ENCODE measurements at regions not wholly inside any gene's neighbourhood (a gene's known extent, or its start where the extent isn't known, plus 50 kb on each side); places are given as distances from the start of the nearest gene placed in this dataset.
"Not testable (repeated sequence)": the region's sequence is repeated elsewhere in the genome, so short reads cannot be mapped to it uniquely, and the experiment has no call there.

DNA sequence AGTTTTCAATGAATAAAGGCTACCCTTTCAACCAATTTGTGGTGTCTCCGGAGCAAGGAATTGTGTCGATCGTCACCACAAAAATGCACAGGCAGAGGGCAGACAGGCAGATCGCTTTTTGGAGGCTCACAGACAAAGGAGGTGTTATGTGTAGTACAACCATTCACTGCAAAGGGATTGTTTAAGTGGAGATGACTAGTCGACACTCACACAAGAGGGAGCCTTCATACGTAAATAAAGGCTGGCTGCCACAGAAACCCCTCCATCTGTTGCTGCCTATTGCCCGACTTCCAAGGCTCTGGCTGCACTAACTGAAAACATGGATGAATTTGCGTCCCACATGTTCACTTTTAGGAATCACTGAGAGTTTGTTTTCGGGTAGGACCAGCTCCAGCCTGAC, 281.1 kb downstream of the NKX6-1 start:
- no peak for DNase-seq

DNA sequence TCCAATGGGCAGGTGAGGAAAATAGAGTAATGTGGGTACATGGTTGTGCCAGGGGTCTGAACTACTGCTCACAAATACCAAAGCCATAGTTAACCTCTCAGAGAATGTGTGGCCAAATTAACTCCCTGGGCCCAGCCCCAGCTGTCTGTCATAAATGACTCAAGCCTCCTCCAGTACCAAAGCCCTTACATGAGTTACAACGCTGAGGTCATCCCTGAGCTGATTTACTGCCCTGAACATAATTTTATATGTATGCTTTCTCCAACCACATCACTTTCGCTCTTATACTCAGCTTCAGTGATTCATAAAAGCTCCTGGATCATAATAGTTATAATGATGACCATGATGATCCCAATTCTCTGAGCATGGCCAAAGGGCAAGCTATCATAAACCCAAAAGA, 283.9 kb downstream of the NKX6-1 start:
- DNase-seq = no peak

DNA sequence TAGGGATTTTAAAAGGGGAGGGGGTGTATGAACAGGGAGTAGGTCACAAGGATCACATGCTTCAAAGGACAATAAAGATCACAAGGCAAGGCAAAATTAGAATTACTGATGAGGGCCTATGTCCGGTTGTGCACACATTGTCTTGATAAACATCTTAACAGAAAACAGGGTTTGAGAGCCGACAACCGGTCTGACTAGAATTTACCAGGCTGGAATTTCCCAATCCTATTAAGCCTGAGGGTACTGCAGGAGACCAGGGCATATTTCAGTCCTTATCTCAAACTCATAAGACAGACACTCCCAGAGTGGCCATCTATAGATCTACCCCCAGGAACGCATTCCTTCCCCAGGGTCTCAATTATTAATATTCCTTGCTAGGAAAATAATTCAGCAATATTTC, 292.9 kb downstream of the NKX6-1 start:
- not testable (repeated sequence) for DNase-seq

DNA sequence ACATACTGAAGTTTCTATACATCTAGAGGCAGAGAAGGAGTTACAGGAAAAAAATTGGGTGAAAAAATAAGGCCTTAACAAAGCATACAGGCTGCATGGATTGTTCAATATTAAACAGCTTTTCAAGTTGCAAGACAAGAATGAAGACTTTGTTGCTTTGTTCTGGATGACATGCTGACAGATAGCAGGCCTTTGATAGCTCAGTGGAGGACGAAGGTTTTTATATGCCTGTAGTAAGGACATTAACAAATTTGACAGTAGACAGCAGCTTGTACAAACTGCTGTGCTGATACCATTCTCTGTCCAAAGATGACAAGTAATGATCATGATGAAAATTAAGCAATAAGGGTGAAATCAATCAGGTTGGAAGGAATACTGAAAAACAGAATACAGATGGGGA, 309.9 kb downstream of the NKX6-1 start:
- DNase-seq = no peak

DNA sequence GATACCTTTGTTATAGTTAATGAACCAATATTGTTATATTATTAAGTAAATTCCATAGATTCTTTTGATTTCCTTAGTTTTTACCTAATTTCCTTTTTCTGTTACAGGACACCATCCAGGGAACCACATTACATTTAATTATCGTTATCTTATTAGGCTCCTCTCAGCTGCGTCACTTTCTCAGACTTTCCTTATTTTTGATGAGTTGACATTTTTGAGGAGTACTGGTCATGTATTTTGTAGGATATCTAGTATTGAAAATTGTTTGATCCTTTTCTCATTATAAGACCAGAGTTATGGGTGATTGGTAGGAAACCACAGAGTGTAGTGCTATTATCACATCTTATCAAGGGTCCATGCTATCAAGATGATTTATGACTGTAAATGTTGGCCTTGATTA, 319.7 kb downstream of the NKX6-1 start:
- DNase-seq = no peak

DNA sequence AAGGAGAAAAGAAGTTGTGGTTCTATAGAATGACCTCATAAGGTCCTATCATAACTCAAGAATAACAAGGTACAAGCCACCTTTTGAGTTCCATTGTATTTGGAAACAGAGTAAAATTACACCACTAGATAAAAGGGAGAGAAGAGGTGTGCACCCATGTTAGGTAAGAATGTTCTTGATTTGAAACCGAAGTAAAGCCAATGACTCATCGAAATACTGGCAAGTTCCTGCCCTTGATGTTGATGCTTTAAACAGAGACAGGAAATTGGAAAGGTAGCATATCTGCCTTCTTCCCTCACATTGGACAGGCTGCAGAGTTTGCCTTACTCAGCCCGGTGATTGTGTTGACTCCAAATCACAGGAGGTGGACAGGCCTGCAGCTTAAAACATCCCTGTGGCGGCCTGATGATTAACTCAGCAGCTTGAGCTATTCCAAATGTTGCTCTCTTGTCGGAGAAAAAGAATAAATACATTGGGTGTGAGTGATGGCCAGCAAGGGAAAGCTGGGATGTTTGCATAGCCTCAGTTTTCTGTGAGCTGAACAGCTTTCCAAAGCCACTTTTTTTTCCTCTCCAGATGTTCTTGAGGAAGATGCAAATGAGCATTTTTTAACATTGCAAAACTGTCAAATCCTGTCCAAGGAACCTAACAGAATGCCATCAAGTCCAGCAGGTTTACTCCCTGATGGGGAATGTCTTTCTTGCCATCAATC, 321.1 kb downstream of the NKX6-1 start:
- peak; percentile 23 for DNase-seq

DNA sequence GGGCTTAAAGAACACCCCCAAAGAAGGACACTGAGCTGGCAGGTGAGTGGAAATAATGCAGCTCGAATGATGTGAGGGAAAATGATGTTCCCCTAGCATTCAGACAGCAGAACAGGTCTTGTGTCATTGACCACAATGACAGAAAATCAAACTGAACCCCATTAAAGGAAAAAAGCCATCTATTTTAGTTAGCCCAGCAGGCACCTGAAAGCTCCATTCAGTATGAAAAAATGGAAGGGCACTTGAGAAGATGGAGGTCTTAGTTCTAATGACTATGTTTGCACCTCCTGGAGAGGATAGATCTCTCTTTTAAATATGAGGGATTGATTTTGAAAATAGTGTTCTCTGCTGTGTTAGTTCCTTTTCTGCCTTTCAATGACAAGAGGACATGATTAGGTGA, 323.1 kb downstream of the NKX6-1 start:
- DNase-seq = no peak

DNA sequence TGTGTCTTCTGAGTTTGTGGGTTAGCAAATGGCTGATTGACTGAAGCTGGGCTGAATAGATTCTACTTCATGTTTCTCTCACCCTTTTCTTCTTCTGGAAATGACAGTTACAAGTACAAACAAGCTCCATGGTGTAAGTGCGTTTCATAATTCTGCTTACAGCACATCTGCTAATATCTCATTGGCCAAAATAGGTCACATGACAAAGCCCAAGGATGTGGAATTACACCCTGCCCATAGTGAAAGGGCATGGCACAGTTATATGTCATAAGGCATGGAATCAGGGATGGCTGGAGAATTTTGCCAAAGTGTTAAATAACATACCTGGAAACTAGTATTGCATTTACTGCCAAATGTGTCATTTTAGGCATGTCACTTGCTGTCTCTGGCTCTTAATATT, 327.2 kb downstream of the NKX6-1 start:
- no peak for DNase-seq

DNA sequence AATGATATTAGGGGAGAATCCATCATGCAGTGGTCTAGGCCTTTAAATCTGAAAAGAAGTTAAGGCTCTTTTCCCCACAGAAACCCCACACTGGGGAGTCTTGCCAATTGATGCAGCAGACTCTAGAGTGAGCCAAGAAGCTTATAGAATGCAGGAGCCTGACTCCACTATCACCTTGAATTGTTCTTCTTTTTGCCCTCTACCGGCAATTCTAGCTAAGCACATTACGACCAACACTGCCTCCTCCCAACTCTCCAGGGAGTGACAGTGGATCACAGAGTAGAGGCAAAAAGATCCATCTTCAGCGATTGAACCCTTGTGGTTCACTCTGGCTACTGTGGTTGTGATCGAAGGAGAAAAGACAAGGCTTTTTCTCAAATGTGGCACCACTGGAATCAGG, 331.5 kb downstream of the NKX6-1 start:
- no peak for DNase-seq

DNA sequence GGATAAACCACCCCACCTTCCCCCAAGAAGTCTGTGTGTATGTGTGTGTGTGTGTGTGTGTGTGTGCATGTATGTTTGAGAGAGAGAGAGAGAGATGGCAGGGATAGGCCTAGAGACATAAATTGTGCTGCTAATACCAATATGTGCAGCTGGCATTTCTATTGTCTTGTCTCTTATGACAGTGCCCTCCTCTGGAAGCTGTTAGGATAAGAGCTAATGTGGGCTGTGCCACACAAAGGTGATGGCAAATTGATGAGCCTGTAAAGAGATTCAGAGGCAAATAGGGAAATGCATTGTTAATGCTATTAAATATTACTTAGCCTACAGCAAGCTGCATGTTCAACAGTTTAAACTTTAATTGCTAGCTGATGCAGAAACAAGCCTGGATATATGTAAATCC, 332.0 kb downstream of the NKX6-1 start:
- DNase-seq = no peak

DNA sequence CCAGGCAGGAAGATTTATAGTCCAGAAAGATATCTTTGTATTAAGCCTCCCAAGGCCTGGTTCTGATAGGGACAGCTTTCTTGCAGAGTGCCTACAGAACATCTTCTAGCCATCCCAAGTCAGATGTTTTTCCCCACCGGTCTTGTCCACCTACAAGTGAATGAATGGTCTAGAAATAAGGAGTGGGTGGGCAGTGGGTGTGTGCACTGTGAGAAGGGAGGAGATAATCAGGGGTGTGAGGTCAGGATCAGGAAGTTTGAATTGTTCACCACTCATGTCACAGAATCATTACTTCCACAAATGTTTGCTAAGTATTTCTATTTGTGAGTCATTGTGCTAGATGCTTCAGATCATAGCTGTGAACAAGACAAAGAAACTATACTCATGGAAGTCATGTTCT, 332.6 kb downstream of the NKX6-1 start:
- no peak for DNase-seq

DNA sequence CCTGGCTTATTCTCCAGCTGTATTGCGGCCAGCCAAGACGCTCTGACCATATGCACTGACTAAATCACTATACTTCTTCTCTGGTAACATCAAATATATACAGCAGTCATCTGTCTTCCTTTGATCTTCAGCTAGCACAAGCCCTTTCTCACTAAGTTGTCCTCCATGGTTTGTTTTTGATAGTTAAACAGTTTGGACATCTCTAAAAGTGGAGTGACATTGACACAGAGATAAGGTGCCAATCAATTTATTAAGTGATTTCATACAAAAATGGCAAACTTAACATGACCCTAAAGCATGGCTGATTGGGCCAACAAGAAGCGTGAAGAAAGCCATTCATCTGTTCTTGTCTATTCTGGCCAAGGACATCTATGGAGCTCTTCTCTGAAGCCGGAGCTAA, 334.9 kb downstream of the NKX6-1 start:
- DNase-seq = no peak

DNA sequence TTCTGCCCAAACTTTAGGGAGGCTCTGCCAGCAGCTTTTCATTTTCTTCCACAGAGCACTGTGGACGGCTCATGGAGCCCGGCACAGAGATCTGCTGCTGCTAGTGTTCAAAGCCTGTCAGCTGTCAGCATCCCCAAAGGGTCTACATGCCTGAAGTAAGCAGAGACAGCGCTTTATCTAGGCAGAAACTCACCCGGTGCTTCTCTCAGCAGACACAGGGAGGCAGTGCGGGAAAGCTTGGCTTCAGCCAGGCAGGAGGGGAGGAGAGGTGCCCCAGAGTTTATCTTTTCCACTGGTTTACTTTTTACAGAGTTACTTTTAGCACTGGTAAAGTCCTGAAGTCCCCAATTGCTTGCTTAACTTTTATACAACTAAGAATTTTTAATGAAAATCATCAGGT, 339.3 kb downstream of the NKX6-1 start:
- peak; percentile 26 for DNase-seq

DNA sequence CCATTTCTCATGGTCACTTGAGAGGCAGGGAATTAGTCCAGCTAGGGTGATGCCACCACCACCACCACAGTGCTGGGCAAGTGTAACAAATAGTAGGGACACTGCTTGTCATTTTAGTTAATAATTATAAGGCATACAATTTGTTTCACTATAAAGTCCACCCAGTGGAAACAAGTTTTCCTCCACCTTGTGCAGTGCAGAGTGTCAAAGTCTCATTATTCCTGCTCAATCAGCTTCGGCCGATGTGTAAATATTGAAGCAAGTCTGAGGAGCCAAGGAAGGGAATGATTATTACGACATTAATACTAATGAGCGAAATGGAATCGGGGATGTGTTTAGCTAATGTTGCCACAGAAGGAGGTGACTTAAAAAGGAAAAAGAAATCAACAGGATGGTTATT, 340.4 kb downstream of the NKX6-1 start:
- DNase-seq = no peak

DNA sequence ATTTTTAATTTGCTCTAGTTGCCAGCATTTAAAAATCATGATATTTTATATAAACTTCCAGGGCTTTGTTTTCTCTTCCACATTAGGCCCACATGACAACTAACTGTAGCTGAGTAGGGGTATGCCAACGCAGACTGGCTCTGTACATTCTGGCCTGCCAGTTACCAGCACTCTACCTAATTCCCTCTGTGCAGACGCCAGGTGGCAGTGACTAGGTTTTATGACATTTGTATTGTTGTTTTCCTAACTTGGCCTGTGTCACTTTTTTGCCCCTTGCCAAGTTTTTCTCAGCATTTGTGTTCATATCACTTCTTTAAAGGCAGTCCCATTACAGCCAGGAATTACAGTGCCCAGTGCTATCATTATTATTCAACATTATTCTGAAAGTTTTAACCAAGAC, 347.5 kb downstream of the NKX6-1 start:
- DNase-seq = no peak

DNA sequence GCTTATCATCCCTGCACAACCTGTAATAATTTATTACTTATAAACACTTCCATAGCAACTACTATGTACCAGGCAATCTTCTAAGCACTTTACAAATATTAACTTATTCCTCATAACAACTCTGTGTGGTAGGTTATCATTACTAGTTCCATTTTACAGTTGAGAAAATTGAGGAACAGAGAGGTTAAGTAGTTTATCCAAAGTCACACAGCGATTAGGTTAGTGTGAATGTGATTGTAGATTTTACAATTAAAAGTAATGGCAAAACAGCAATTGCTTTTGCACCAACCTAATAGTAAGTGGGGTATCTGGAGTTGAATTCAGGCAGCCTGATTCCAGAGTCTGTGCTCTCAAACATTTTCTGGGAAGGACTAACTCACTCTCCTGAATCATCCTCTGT, 348.9 kb downstream of the NKX6-1 start:
- DNase-seq = no peak

DNA sequence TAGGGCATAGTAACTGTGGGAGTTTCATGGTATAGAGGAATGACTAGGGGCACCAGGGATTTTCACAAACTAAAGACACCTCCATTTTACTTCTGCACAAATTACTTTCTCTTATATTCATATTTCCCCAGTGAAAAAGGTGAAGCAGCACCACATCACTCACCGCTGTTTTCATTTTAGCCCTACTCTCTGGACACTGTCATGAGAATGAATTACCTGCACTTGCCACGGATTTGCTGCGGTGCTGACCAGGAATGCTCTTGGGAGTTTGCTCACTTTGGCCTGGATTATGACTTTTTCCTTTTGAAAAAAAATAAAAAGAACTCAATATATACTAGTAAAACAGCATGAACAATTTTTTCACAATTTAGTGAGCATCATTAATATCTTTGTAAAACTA, 351.3 kb downstream of the NKX6-1 start:
- DNase-seq = no peak

DNA sequence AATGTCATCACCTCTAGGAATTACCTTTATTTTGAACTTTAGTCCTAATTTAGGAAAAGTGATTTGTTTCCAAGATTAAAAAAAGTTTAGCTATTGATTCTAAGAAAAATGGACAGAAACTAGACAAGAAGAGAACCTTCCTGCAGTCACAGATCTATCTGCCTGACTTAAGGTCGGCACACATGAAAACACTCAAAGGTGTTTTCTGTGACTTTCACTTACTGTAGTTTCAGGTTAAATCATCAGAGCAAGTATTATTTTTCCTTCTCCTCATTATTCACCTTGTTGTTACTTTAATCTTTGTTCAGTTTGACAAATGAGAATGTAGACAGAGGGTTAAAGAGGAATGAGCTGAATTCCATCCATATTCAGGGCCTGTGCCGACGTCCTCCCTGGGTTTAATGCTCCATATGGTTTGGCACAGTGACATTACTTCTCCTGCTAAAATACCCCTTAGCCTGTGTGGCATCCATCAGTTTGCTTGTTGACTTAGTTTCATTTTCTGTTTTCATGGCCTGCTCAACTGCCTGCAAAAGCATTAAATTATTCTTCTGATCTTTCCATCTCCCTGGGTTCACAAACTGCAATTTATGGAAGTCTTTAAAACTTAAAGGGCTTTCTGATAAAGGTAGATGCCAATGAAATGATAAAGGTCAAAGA, 352.7 kb downstream of the NKX6-1 start:
- DNase-seq = no peak

DNA sequence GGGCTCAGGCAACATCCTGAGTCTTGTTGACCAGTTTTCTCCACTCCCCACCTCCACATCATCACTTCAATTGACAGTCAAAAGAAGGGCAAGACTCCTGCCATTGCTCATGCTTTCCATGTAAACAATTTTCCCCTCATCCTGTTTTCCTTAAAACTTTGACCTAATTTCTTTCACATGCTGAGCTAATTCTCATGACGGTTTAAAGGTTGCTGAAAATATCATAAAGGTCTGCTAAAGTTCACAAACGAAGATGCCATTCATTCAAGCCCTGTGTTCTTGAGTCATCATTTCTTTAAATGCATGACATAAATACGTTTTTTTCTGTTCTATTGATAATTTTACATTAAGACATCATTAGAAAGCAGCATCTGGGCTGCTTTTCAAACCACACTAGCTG, 353.9 kb downstream of the NKX6-1 start:
- no peak for DNase-seq

DNA sequence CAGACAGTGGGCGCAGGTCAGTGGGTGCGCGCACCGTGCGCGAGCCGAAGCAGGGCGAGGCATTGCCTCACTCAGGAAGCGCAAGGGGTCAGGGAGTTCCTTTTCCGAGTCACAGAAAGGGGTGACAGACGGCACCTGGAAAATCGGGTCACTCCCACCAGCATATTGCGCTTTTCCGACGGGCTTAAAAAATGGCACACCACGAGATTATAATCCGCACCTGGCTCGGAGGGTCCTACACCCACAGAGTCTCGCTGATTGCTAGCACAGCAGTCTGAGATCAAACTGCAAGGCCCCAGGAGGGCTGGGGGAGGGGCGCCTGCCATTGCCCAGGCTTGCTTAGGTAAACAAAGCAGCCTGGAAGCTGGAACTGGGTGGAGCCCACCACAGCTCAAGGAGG, 372.2 kb downstream of the NKX6-1 start:
- not testable (repeated sequence) for DNase-seq

DNA sequence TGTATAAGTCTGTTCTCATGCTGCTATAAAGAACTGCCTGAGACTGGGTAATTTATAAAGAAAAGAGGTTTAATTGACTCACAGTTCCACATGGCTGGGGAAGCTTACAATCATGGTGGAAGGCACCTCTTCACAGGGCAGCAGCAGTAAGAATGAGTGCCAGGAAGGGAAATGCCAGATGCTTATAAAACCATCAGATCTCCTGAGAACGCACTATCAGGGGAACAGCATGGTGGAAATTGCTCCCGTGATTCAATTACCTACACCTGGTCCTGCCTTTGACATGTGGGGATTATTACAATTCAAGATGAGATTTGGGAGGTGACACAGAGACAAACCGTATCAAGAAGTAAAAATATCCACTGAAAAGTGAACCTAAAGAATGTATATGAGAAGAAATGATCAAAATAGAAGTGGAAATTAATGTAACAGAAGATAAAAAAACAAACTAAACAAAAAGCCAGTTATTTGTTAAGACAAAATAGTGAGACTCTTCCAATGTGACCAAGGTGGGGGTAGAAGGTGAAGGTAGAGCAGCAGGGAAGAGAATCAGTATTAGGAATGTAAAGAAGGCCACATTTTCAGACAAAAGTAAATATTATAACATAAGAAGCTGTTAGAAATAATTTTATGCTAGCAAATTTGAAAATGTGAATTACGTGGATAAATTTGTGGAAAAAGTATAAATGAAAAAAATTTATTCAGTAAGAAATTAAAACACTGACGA, 372.9 kb downstream of the NKX6-1 start:
- no peak for DNase-seq

DNA sequence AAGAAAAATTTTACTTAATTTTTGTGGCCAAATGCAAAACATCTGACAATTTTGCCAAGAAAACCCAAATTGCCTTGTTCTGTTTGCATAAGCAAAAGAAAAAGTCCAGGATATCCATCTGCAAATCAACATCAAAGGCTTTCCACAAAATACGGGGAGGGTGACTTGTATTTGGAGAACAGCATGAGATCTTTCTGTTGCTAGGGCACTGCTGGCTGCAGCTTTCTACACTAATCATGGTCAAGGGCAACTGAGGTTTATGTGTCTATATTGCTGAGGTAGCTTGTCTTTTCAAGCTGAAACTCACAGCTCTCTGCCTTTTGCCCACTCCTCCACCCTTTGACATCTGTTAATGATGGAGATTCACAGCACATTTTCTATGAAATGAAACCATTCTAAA, 389.1 kb downstream of the NKX6-1 start:
- no peak for DNase-seq

DNA sequence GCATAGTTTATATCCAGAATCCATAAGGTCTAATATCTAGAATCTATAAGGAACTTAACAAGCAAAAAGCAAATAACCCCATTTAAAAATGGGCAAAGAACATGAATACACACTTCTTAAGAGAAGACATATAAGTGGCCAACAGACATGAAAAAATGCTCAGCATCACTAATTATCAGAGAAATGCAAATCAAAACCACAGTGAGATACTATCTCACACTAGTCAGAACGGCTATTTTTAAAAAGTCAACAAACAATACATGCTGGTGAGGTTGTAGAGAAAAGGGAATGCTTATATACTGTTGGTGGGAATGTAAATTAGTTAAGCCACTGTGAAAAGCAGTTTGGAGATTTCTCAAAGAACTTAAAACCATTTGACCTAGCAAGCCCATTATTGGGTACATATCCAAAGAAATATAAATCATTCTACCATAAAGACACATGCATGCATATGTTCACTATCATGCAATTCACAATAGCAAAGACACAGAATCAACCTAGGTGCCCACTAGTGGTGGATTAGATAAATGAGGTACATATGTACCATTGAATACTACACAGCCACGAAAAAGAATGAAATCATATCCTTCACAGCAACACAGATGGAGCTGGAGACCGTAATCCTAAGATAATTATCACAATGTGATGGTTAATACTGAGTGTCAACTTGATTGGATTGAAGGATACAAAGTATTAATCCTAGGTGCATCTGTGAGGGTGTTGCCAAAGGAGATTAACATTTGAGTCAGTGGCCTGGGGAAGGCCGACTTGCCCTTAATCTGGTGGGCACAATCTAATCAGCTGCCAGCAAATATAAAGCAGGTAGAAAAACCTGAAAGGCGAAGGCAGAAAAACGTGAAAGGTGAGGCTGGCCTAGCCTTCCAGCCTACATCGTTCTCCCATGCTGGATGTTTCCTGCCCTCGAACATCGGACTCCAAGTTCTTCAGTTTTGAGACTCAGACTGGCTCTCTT, 397.2 kb downstream of the NKX6-1 start:
- DNase-seq = not testable (repeated sequence)
